Activated B cell treated with CpG ODN at 0.5 μM for 24 hours (primary cell): ENCODE measurements at regions not wholly inside any gene's neighbourhood (a gene's known extent, or its start where the extent isn't known, plus 50 kb on each side); places are given as distances from the start of the nearest gene placed in this dataset.
A peak's percentile ranks its signal among the peaks of the same experiment; 100 is the strongest.

Experiments
- ATAC-seq: fragments of 200-7000 bp; cut with Tn5 transposase; one replicate; pipeline ENCODE4 v1.10.0; 2021; ENCODE audit warnings: low read depth, mild to moderate bottlenecking, moderate library complexity
- CTCF ChIA-PET: fragments of 350-600 bp; sonication (Branson Sonifier 250); formaldehyde crosslinking; loops from one replicate; lab custom pipeline; 2021; ENCODE audit warnings: antibody characterized with exemption; lab: Charles Lee
- POLR2A ChIA-PET: fragments of 350-600 bp; sonication (Branson Sonifier 250); formaldehyde crosslinking; loops from one replicate; lab custom pipeline; 2021; ENCODE audit warnings: antibody characterized with exemption; lab: Charles Lee
- DNase-seq: peaks from one replicate; pipeline ENCODE4 v3.0.0; 2022
- H3K27ac Mint-ChIP-seq: one replicate; pipeline ENCODE4 v1.8.0; 2020; ENCODE audit warnings: mixed read lengths
- H3K27me3 Mint-ChIP-seq: one replicate; pipeline ENCODE4 v1.8.0; 2021; ENCODE audit warnings: mixed read lengths
- H3K36me3 Mint-ChIP-seq: one replicate; pipeline ENCODE4 v1.8.0; 2021; ENCODE audit warnings: low read depth, mixed read lengths
- H3K4me1 Mint-ChIP-seq: one replicate; pipeline ENCODE4 v1.8.0; 2021; ENCODE audit warnings: mixed read lengths
- H3K4me3 Mint-ChIP-seq: one replicate; pipeline ENCODE4 v1.8.0; 2020; ENCODE audit warnings: mild to moderate bottlenecking, mixed read lengths
- H3K9me3 Mint-ChIP-seq: one replicate; pipeline ENCODE4 v1.8.0; 2020; ENCODE audit warnings: mixed read lengths
- intact Hi-C: fragments of 100-400 bp; cut with micrococcal nuclease; formaldehyde crosslinking; loops from one replicate; pipeline ENCODE4 v1.15.1; 2024
- TF ChIP-seq, protein P1 (sequence below): fragments of 200-600 bp; IDR thresholded peaks from one replicate; pipeline ENCODE4 v1.8.0; 2022; ENCODE audit warnings: antibody characterized with exemption, mild to moderate bottlenecking

DNA sequence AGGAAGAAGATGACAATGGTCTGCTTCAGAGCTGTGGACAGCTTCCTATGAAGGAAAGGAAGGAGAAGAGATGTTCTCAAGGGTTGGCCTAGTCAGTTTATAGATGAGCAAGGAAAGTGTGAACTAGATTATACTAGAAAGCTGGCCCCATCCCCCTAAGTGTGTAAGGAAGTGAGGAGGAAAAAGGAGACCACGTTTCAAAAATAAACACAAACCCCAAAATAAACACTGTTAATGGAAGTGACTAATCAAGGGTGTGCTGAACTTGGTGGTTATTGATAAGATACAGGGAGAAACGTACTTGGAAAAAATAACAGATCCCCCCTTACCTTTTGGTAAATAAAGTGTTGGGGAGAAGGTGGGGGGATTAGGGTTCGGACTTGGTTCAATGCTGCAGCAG is 267.1 kb downstream of the SOX9 start:
- Mint-ChIP-seq H3K27ac (no peak overlapping the region), H3K4me1 (peaks cover 4% of the 10 kb centered on the region), H3K9me3 (no peaks in the 10 kb centered on the region), H3K27me3 (peaks cover 2% of the 10 kb centered on the region), H3K36me3 (no peaks in the 10 kb centered on the region), H3K4me3 (no peak overlapping the region)
- POLR2A ChIA-PET, result no interaction called here
- no peak for ATAC-seq
- CTCF ChIA-PET, result no interaction called here
- DNase-seq, result no peak
- TF ChIP-seq, protein P1, sequence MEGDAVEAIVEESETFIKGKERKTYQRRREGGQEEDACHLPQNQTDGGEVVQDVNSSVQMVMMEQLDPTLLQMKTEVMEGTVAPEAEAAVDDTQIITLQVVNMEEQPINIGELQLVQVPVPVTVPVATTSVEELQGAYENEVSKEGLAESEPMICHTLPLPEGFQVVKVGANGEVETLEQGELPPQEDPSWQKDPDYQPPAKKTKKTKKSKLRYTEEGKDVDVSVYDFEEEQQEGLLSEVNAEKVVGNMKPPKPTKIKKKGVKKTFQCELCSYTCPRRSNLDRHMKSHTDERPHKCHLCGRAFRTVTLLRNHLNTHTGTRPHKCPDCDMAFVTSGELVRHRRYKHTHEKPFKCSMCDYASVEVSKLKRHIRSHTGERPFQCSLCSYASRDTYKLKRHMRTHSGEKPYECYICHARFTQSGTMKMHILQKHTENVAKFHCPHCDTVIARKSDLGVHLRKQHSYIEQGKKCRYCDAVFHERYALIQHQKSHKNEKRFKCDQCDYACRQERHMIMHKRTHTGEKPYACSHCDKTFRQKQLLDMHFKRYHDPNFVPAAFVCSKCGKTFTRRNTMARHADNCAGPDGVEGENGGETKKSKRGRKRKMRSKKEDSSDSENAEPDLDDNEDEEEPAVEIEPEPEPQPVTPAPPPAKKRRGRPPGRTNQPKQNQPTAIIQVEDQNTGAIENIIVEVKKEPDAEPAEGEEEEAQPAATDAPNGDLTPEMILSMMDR, result no peak
- intact Hi-C loops, result no loop called here

DNA sequence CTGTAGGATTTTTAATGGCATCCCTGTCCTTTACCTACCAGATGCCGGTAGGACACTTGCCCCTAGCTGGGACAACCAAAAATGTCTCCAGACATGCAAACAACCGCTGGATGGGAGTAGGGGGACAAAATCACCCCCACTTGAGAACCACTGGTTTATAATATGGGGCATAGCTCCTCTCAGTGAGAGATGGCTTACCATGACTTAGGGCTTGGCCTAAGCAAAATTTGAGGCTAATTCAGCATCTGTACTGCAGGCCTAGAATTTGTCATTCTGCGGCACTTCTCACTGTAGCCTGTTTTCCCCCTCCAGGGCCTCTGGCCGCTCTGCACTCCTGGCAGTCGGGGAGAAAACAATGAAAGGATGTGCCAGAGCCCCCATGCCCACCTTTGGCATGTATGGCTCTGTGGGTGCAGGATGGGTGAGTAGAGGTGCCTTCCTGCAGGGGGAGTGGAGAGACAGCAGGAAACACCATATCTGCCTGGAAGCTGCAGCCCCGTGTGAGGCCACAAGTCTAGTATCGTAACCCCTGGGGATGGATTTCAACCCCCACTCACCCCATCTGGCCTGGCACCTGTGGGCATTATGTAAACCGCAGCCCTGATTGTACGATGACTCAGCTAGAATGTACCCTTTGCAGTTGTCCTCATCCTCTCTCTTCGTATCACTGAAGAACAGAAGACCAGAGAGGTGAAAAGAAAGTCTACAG is 268.1 kb downstream of the SOX9 start:
- Mint-ChIP-seq H3K4me1 (peaks cover 4% of the 10 kb centered on the region), H3K36me3 (no peaks in the 10 kb centered on the region), H3K4me3 (no peak overlapping the region), H3K27ac (no peak overlapping the region), H3K9me3 (no peaks in the 10 kb centered on the region), H3K27me3 (peaks cover 2% of the 10 kb centered on the region)
- DNase-seq, result no peak
- intact Hi-C loops, result no loop called here
- TF ChIP-seq, protein P1, result no peak
- CTCF ChIA-PET, result no interaction called here
- POLR2A ChIA-PET, result no interaction called here
- peak; percentile 50 for ATAC-seq

DNA sequence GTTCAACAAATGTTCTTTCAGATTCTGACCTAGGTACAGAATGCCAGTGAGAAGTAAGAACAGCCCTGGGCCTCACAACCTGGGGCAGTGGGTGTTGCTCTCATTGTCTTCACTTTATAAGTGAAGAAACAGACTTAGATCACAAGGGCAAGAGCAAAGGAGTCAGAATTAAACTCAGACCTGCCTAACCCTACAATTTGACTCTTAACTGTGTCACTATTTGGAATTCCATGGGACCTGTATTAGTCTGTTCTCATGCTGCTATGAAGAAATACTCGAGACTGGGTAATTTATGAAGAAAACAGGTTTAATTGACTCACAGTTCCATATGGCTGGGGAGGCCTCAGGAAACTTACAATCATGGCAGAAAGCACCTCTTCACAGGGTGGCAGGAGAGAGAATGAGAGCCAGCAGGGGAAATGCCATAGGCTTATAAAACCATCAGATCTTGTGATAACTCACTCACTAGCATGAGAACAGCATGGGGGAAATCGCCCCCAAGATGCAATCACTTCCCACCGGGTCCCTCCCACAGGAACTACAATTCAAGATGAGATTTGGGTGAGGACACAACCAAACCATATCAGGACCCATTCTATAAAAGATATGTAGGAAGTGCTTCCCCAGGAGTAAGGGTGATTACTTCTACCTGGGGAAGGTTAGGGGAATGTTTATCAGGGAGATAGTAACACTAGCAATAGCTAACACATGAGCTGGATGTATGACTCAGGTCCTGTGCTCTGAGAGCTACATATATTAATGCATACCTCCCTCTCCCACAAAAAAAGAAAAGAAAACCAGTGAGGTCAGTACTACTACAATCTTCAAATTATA is 270.1 kb downstream of the SOX9 start:
- TF ChIP-seq, protein P1, result no peak
- Mint-ChIP-seq H3K9me3 (no peaks in the 10 kb centered on the region), H3K4me3 (no peak overlapping the region), H3K27ac (no peak overlapping the region), H3K4me1 (peaks cover 4% of the 10 kb centered on the region), H3K27me3 (no peaks in the 10 kb centered on the region), H3K36me3 (no peaks in the 10 kb centered on the region)
- CTCF ChIA-PET, result no interaction called here
- ATAC-seq (no peak), DNase-seq (no peak)
- intact Hi-C loops, result no loop called here
- POLR2A ChIA-PET, result no interaction called here

DNA sequence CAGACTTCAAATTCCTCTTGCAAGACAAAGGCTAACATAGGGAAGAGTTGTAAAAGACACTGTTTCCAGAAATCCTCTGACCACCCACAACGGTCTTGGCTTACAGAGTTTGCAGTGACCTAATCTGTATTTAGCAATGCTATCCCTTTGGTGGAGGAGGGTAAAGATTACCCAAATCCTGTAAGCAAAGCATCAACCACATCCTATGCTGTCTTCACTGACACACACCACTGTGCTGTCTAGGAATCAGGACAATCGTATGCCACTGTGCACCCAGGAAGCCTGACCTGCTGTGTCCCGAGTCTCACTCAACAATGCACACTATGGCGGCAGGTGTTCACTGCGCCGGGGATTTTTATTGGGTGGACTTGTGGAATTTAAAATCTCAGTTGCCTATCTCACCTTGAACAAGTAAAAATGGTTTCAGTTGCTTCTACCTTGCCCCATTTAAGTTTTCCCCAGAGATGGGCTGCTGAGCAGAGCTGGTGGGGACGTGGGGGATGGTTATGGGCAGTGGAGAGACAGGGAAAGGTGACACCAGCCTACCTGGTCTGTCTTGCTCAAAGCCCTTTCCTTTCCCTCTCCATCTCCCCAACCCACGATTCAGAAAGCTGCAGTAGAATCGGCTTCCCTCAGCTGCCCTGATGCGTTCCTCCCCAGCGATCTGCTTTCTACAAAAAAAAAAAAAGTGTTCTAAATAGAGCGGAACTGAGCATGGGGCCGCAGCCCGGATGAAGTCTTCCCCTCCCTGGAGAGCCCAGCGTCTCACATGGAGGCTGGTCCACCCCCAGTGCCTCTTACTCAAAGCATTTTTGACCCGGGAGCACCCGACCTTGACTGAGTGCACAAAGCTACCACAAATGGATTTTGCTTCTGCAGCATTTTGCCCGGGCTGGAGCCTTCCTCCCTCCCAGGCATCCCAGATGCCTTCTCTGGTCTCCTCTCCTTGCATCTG is 271.5 kb downstream of the SOX9 start:
- H3K36me3 Mint-ChIP-seq, result no peaks in the 10 kb centered on the region
- H3K9me3 Mint-ChIP-seq, result no peaks in the 10 kb centered on the region
- intact Hi-C loops, result no loop called here
- TF ChIP-seq, protein P1, result no peak
- no peak overlapping the region for H3K27ac Mint-ChIP-seq
- ATAC-seq (peak; percentile 31), DNase-seq (no peak)
- H3K4me3 Mint-ChIP-seq, result no peak overlapping the region
- ChIA-PET CTCF (no interaction called here), POLR2A (no interaction called here)
- no peaks in the 10 kb centered on the region for H3K27me3 Mint-ChIP-seq
- H3K4me1 Mint-ChIP-seq, result peaks cover 4% of the 10 kb centered on the region
